ENCODE measurements at regions not wholly inside any gene's neighbourhood (a gene's known extent, or its start where the extent isn't known, plus 50 kb on each side); places are given as distances from the start of the nearest gene placed in this dataset.

DNA sequence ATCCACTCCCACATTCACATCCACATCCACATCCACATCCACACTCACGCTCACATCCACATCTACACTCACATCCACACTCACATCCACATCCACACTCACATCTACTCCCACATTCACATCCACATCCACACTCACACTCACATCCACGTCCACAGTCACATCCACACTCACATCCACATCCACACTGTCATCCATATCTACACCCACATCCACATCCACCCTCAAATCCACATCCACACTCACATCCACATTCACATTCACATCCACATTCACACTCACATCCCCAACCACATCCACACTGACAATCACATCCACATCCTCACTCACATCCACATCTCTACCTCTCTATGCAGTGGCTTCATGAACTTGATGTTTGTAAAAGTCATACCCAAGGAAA is 190.5 kb downstream of the IRX1 start:
- no peaks in the 10 kb centered on the region for H3K9me3 ChIP-seq (ENCODE audit: severe bottlenecking)
- H3K4me1 ChIP-seq (ENCODE audit: insufficient read depth, poor library complexity, severe bottlenecking) = no peaks in the 10 kb centered on the region
- H3K27ac ChIP-seq (ENCODE audit: poor library complexity, severe bottlenecking) = no peak overlapping the region
- DNase-seq (ENCODE audit: low spot score) = no peak
- no peak for ATAC-seq (ENCODE audit: low read depth)
- TF ChIP-seq, protein P1, sequence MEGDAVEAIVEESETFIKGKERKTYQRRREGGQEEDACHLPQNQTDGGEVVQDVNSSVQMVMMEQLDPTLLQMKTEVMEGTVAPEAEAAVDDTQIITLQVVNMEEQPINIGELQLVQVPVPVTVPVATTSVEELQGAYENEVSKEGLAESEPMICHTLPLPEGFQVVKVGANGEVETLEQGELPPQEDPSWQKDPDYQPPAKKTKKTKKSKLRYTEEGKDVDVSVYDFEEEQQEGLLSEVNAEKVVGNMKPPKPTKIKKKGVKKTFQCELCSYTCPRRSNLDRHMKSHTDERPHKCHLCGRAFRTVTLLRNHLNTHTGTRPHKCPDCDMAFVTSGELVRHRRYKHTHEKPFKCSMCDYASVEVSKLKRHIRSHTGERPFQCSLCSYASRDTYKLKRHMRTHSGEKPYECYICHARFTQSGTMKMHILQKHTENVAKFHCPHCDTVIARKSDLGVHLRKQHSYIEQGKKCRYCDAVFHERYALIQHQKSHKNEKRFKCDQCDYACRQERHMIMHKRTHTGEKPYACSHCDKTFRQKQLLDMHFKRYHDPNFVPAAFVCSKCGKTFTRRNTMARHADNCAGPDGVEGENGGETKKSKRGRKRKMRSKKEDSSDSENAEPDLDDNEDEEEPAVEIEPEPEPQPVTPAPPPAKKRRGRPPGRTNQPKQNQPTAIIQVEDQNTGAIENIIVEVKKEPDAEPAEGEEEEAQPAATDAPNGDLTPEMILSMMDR (IDR thresholded peaks at IDR 0.05; ENCODE audit: poor library complexity, severe bottlenecking) = no peak
- no peaks in the 10 kb centered on the region for H3K27me3 ChIP-seq (ENCODE audit: insufficient read depth, poor library complexity, severe bottlenecking)
- H3K36me3 ChIP-seq (ENCODE audit: low read depth) = no peaks in the 10 kb centered on the region
- no peak overlapping the region for H3K4me3 ChIP-seq (ENCODE audit: severe bottlenecking)

DNA sequence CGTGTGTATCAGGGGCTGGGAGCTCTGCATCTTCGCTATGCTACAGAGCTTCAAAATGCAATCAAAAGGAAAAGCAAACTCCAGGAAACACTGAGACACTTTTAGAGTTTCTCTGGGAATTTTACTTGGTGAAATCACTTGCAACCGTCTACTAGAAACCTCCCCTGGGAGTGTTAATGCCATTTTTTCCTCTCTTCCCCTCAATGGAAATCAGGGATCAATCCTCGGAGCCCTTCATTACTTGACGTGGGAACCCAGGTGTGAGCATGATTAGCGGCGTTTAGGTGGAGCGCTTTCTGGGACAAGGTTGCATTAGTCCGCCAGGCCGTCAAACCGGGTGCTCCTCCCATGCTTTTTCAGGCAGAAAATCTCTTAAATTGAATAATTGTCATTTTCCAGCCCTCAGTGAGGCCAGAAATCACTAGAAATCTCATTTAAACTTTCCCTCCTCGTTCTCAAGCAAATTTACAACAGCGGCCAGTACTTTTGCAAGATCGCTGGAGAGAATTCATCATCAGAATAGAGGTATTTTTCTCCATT is 191.3 kb downstream of the IRX1 start:
- Histone ChIP-seq H3K9me3 (ENCODE audit: severe bottlenecking) (no peaks in the 10 kb centered on the region), H3K4me1 (ENCODE audit: insufficient read depth, poor library complexity, severe bottlenecking) (no peaks in the 10 kb centered on the region), H3K4me3 (ENCODE audit: severe bottlenecking) (no peak overlapping the region), H3K27ac (ENCODE audit: poor library complexity, severe bottlenecking) (no peak overlapping the region), H3K27me3 (ENCODE audit: insufficient read depth, poor library complexity, severe bottlenecking) (no peaks in the 10 kb centered on the region), H3K36me3 (ENCODE audit: low read depth) (no peaks in the 10 kb centered on the region)
- ATAC-seq (ENCODE audit: low read depth) = no peak
- TF ChIP-seq, protein P1 (IDR thresholded peaks at IDR 0.05; ENCODE audit: poor library complexity, severe bottlenecking) = no peak
- no peak for DNase-seq (ENCODE audit: low spot score)

DNA sequence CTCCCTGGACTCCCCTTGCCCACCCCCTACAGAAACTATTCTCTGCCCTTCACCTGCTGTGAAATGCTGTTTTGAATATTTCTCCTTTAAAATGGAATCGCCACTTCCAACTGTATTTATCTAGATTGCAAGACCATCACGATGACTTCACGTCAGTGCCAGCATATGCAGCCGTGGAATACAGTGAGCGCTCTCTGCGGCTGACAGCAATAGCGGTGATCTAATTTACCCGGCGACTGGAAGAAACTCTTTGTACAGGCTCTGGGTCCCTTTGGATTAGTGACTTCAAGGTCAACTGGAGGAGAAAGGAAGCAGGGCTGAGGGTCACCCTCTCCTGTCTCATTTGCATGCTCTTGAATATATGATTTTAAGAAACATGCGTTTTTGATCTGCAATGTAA is 192.0 kb downstream of the IRX1 start:
- Histone ChIP-seq H3K4me3 (ENCODE audit: severe bottlenecking) (no peak overlapping the region), H3K4me1 (ENCODE audit: insufficient read depth, poor library complexity, severe bottlenecking) (no peaks in the 10 kb centered on the region), H3K27ac (ENCODE audit: poor library complexity, severe bottlenecking) (no peak overlapping the region), H3K36me3 (ENCODE audit: low read depth) (no peaks in the 10 kb centered on the region), H3K27me3 (ENCODE audit: insufficient read depth, poor library complexity, severe bottlenecking) (no peaks in the 10 kb centered on the region), H3K9me3 (ENCODE audit: severe bottlenecking) (no peaks in the 10 kb centered on the region)
- no peak for ATAC-seq (ENCODE audit: low read depth)
- DNase-seq (ENCODE audit: low spot score) = no peak
- TF ChIP-seq, protein P1 (IDR thresholded peaks at IDR 0.05; ENCODE audit: poor library complexity, severe bottlenecking) = no peak

DNA sequence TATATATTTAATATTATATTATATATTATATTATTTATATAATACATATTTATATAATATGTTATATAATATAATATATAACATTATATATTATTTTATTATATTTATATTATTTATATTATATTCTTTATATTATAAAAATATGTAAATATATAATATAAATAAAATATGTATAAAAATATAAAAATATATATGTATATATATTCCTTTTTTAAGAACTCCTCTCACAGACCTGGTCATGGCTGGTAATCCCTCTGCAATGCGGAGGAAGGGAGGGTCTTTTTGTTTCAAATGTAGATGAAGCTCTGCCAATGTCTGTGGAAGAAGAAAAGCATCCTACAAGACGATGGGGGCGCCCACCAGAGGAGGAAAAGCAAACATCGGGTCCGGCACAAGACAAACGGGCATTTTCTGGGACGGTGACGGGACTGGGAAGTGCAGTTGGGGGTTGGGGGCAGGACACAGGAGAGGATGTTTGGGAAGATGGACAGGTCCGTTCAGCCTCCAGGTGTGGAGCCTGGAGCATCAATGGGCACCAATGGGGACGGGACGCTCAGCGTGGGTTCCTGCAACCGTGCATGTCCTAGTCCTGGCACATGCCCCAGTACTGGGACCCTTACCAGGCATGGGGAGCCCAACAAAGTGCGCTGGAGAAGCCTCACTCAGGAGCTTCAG is 194.0 kb downstream of the IRX1 start:
- ATAC-seq (ENCODE audit: low read depth) = no peak
- TF ChIP-seq, protein P1 (IDR thresholded peaks at IDR 0.05; ENCODE audit: poor library complexity, severe bottlenecking) = no peak

DNA sequence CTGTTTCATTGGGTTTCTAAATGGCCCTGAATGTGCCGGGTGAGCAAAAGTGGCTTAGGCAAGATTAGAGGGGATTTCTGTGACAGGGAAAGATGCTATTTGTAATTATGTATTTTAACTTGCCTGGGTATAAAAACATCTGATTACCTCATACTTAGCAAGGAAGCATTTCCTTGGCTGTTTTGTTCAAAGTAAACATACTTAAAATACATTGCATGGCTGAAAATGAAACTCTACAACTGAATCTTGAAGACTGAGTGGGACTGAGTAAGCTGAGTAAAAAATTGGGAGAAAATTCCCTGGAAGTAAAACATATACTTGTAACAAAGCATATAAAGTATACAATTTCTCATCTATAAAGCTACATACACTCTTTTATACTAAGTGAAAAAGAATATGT is 197.5 kb downstream of the IRX1 start:
- no peak for DNase-seq (ENCODE audit: low spot score)
- H3K4me3 ChIP-seq (ENCODE audit: severe bottlenecking) = no peak overlapping the region
- TF ChIP-seq, protein P1 (IDR thresholded peaks at IDR 0.05; ENCODE audit: poor library complexity, severe bottlenecking) = no peak

More for the DNA sequence above, 194.0 kb downstream of the IRX1 start:
- Histone ChIP-seq H3K4me3 (ENCODE audit: severe bottlenecking) (no peak overlapping the region), H3K27ac (ENCODE audit: poor library complexity, severe bottlenecking) (no peak overlapping the region), H3K36me3 (ENCODE audit: low read depth) (no peaks in the 10 kb centered on the region), H3K9me3 (ENCODE audit: severe bottlenecking) (peaks cover 2% of the 10 kb centered on the region), H3K27me3 (ENCODE audit: insufficient read depth, poor library complexity, severe bottlenecking) (no peaks in the 10 kb centered on the region), H3K4me1 (ENCODE audit: insufficient read depth, poor library complexity, severe bottlenecking) (no peaks in the 10 kb centered on the region)
- DNase-seq (ENCODE audit: low spot score) = no peak

More for the DNA sequence above, 197.5 kb downstream of the IRX1 start:
- Histone ChIP-seq H3K27me3 (ENCODE audit: insufficient read depth, poor library complexity, severe bottlenecking) (no peaks in the 10 kb centered on the region), H3K36me3 (ENCODE audit: low read depth) (no peaks in the 10 kb centered on the region), H3K4me1 (ENCODE audit: insufficient read depth, poor library complexity, severe bottlenecking) (no peaks in the 10 kb centered on the region), H3K27ac (ENCODE audit: poor library complexity, severe bottlenecking) (no peak overlapping the region), H3K9me3 (ENCODE audit: severe bottlenecking) (peaks cover 2% of the 10 kb centered on the region)
- ATAC-seq (ENCODE audit: low read depth) = no peak
